Esophagus (tissue), 2 donors: ENCODE measurements at regions not wholly inside any gene's neighbourhood (a gene's known extent, or its start where the extent isn't known, plus 50 kb on each side); places are given as distances from the start of the nearest gene placed in this dataset.
"Not testable (repeated sequence)": the region's sequence is repeated elsewhere in the genome, so short reads cannot be mapped to it uniquely, and the experiment has no call there.

ENCODE experiments used
- H3K27ac ChIP-seq, 2 donors: one replicate each; pipeline ENCODE4 v1.5.1; 2013; ENCODE audit warnings: low read depth in 2 of 2, mild to moderate bottlenecking in 2 of 2, inconsistent platforms in 1 of 2, low read length in 1 of 2, moderate library complexity in 1 of 2
- H3K27me3 ChIP-seq, 2 donors: one replicate each; pipeline ENCODE4 v1.6.1; 2013; ENCODE audit warnings: low read length in 2 of 2, control low read depth in 1 of 2, mild to moderate bottlenecking in 1 of 2; ENCODE audit not compliant: insufficient read depth in 2 of 2, control insufficient read depth in 1 of 2
- H3K36me3 ChIP-seq, 2 donors: one replicate each; pipeline ENCODE4 v1.6.1; 2013; ENCODE audit warnings: low read length in 1 of 2; ENCODE audit not compliant: control insufficient read depth in 2 of 2, insufficient read depth in 2 of 2
- H3K4me1 ChIP-seq, 2 donors: one replicate each; pipeline ENCODE4 v1.6.1; 2013; ENCODE audit warnings: low read length in 1 of 2; ENCODE audit not compliant: control insufficient read depth in 2 of 2, insufficient read depth in 2 of 2
- H3K4me3 ChIP-seq, 2 donors: one replicate each; pipeline ENCODE4 v1.5.1; 2013; ENCODE audit warnings: low read length in 2 of 2, mild to moderate bottlenecking in 2 of 2, low read depth in 1 of 2, moderate library complexity in 1 of 2
- H3K9me3 ChIP-seq, 2 donors: one replicate each; pipeline ENCODE4 v1.6.1; 2013; ENCODE audit warnings: mild to moderate bottlenecking in 2 of 2, low read depth in 1 of 2, low read length in 1 of 2, moderate library complexity in 1 of 2; ENCODE audit not compliant: control insufficient read depth in 2 of 2, insufficient read depth in 1 of 2
- WGBS, 2 donors: extraction: QIAGEN DNeasy Blood & Tissue Kit; methylation state at CpG; one replicate each; pipeline ENCODE4 v1.1.7; 2013; 5-methylcytosine and 5-hydroxymethylcytosine counted together
- donor health status: healthy with polysubstance abuse.
- donor health status: Bipolar disorder and iron deficiency.

- H3K4me1 ChIP-seq, result peaks cover 0 to 4% of the 10 kb centered on the region in 2 donors
- no peaks in the 10 kb centered on the region for H3K9me3 ChIP-seq
- no peaks in the 10 kb centered on the region for H3K27me3 ChIP-seq
- no peak overlapping the region for H3K4me3 ChIP-seq
- no peak overlapping the region for H3K27ac ChIP-seq
- 74 to 84% methylated on average over 5 of the region's 5 CpGs for WGBS, 2 donors
- no peaks in the 10 kb centered on the region for H3K36me3 ChIP-seq
These were observed 87.1 kb upstream of the MAPK10 start for GRCh38 chr4:86446996-86447395.

DNA sequence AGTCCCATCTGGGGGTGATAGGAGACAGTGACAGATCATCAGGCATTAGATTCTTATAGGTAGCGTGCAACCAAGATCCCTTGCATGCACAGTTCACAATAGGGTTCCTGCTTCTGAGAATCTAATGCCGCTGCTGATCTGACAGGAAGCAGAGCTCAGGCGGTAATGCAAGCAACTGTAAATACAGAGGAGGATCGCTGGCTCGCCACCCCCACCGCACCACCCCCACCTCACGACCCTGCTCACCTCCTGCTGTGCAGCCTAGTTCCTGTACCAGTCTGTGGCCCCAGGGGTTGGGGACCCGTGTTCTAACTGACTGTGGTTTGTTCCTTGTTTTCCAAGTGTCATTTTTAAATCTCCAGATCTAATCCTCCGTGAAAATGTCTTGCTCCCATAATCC, 89.0 kb upstream of the MAPK10 start:
- Histone ChIP-seq H3K4me1 (peaks cover 0 to 14% of the 10 kb centered on the region in 2 donors), H3K27me3 (no peaks in the 10 kb centered on the region), H3K9me3 (no peaks in the 10 kb centered on the region), H3K27ac (no peak overlapping the region), H3K4me3 (no peak overlapping the region), H3K36me3 (no peaks in the 10 kb centered on the region)
- WGBS, 2 donors, result 56 to 57% methylated on average over 9 of the region's 9 CpGs

DNA sequence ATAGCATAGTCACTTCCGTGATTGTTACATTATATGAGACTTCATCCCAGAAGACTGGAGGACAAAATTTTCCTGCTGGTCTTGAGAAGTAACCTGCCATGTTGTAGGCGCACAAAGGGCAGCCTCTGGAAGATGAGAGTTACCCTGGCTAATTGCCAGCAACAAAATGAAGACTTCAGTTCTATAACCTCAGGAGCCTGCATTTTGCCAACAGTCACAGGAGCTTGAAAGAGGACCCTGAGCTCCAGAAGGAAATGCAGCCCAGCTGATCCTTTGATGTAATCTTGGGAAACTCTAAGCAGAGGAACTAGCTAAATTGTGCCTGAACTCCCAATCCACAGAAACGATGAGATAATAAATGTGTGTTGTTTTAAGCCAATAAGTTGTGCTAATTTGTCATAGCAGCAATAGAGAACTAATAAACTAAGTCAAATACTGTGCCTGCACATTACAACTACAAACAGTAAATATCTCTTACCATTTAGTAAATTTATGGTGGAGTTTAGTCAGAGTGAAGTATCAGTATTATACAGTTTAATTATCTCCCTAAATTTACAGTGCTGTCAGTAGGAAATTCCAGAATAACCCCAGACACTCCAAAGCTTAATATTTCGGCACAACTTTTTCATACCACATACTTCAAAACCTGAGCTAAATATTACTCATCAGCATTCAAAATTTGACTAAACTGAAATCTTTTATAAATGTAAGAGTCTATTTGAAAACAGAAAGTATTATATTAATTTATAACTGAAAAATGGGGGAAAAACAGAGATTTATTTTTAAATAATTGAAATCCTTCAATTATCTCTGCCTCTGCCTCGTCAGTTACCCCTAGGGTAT, 90.1 kb upstream of the MAPK10 start:
- Histone ChIP-seq H3K4me1 (peaks cover 0 to 15% of the 10 kb centered on the region in 2 donors), H3K9me3 (no peaks in the 10 kb centered on the region), H3K36me3 (no peaks in the 10 kb centered on the region), H3K27ac (no peak overlapping the region), H3K27me3 (no peaks in the 10 kb centered on the region), H3K4me3 (no peak overlapping the region)
- 77 to 82% methylated on average over 5 of the region's 5 CpGs for WGBS, 2 donors

DNA sequence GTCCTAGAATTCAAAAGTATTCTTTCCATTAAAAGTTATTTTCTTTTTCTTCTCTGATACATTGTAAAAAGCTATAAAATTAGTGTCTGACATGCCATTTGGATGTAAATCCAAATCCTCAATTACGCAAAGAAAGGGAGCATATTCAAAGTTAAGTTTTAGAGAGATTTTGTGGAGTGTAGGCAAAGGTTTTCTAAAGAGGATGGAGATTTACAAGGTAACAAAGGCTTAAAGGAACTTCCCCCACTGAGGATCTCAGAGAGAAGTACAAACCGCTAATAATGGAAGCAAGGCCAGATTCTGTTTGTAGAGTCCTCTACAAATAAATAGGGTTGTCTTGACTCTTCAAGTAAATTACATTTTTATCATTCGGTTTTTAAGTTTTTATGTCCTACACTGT, 91.0 kb upstream of the MAPK10 start:
- Histone ChIP-seq H3K4me1 (peaks cover 0 to 15% of the 10 kb centered on the region in 2 donors), H3K27me3 (no peaks in the 10 kb centered on the region), H3K27ac (no peak overlapping the region), H3K4me3 (no peak overlapping the region), H3K36me3 (no peaks in the 10 kb centered on the region), H3K9me3 (no peaks in the 10 kb centered on the region)
- WGBS, 2 donors, result 82 to 88% methylated on average over 3 of the region's 3 CpGs

DNA sequence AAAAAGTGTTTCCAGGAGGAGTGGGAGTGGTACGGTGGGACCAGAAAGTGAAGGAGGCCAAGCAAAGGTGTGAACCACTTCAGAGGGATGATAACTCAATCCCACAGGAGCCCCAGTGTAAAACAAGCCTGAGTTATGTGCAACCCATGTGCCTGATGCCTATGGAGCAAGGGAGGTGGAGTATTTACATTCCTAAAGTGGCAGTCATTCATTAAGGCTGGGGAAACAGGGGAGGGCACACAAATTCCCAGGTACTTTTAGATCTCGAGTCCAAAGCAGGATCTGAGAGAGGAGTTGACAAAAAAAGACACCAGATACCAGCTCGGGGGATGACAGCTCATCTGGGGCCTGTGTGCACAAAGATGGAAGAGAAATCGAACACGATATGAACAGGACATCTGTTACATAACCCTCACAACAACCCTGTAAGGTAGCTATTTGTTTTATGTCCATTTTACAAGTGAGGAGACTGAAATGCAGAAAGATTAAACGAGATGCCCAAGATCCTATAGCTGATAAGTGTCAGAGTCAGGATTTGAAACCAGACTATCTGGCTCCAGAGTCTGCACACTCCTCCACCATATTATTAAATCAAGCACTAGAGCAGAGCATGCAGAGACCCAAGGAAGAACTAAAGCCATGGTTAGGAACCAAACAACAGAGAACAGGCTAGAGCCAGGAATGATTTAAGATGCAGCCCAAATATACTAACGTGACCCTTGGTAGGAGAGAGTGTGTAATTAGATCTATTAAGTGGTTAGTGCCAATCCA, 91.9 kb upstream of the MAPK10 start:
- H3K27ac ChIP-seq, result peak overlapping the region in 1 of 2 donors; percentile 7
- 51 to 55% methylated on average over 7 of the region's 7 CpGs for WGBS, 2 donors
- no peak overlapping the region for H3K4me3 ChIP-seq
- peaks cover 0 to 15% of the 10 kb centered on the region in 2 donors for H3K4me1 ChIP-seq
- H3K27me3 ChIP-seq, result no peaks in the 10 kb centered on the region
- no peaks in the 10 kb centered on the region for H3K36me3 ChIP-seq
- no peaks in the 10 kb centered on the region for H3K9me3 ChIP-seq

DNA sequence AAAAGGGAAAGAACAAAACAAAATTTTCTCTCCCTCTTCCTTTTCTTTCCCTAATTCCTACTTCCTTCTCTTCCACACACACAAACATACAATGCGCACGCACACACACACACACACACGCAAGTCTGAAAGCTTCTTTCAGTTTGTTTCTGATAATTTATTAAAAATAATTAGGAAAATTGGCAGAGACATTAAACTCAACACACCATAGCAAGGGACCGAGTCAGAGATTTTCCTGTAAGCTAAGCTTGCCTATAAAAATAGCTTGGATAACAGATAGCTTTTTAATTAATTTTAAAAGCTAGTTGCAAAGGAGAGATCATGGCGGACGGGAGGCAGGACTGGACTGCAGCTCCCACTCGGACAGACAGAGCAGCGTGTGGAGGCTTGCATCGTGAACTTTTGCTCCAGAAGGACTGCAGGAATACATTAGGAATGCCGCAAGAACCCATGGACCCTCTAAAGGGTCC, 92.6 kb upstream of the MAPK10 start:
- Histone ChIP-seq H3K9me3 (no peaks in the 10 kb centered on the region), H3K27me3 (no peaks in the 10 kb centered on the region), H3K36me3 (no peaks in the 10 kb centered on the region), H3K27ac (peak overlapping the region; percentile 70 to 78), H3K4me3 (peak overlapping the region; percentile 18 to 20), H3K4me1 (peaks cover 0 to 15% of the 10 kb centered on the region in 2 donors)
- WGBS, 2 donors, result 66 to 71% methylated on average over 10 of the region's 10 CpGs

DNA sequence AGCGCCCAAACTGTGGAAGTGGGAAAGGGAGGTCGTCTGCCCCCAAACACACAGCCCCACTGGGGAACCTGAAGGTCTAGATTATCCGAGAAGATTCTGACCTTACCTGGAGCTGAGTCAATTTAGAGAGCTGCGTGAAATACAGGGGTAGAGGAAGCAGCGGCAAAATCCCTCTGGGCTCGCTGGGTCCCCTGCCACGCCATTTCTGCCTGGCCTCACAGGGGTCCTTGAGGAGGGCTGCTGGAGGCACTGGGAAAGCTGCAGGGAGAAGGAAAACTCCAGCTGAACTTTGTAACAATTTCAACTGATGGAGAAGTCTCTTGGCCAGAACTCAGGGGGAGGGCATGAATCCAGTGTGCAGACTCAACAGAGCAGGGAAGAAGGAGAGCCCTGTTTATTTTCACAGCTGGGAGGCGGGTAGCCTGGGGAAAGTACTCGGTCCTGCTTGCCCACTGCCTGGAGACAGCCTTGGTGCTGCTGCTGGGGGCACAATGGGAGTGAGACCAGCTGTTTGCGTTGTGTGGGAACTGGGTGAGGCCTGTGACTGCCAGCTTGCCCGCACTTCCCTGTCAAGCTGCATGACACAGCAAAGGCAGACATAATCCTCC, 93.2 kb upstream of the MAPK10 start:
- Histone ChIP-seq H3K4me1 (peaks cover 0 to 15% of the 10 kb centered on the region in 2 donors), H3K27me3 (no peaks in the 10 kb centered on the region), H3K27ac (peak overlapping the region; percentile 70 to 78), H3K4me3 (peak overlapping the region; percentile 18 to 20), H3K36me3 (no peaks in the 10 kb centered on the region), H3K9me3 (no peaks in the 10 kb centered on the region)
- WGBS, 2 donors, result 55 to 58% methylated on average over 11 of the region's 11 CpGs

GRCh38 chr4:86453611-86454072, 93.8 kb upstream of the MAPK10 start:
- H3K27me3 ChIP-seq, H3K4me3 ChIP-seq, H3K36me3 ChIP-seq, H3K9me3 ChIP-seq: not testable (repeated sequence)
- peak overlapping the region in 1 of 2 donors; percentile 78 for H3K27ac ChIP-seq
- WGBS, 2 donors, result 44 to 49% methylated on average over 2 of the region's 2 CpGs
- peaks cover 0 to 15% of the 10 kb centered on the region in 2 donors for H3K4me1 ChIP-seq

DNA sequence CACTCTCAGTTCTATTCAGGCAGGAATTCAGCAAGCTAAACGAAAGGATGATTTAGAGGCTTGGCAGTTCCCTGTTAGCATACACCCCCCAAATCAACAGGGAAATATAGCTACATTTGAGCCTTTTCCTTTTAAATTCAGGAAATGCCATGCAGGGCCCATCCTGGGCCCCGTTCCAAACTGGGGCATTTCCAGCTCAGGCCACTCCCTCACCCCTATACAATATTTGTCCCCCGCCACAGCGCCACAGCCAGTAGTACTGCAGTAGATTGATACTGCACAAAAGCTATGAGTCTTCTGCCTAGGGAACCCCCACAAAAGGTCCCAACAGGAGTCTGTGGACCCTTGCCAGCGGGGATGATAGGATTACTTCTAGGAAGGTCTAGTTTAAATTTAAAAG, 102.0 kb upstream of the MAPK10 start:
- Histone ChIP-seq H3K27me3 (no peaks in the 10 kb centered on the region), H3K9me3 (no peaks in the 10 kb centered on the region), H3K4me3 (no peak overlapping the region), H3K36me3 (no peaks in the 10 kb centered on the region), H3K4me1 (no peaks in the 10 kb centered on the region), H3K27ac (no peak overlapping the region)
- WGBS, 2 donors, result 90 to 91% methylated on average over 5 of the region's 5 CpGs
